ENCODE measurements at regions not wholly inside any gene's neighbourhood (a gene's known extent, or its start where the extent isn't known, plus 50 kb on each side); places are given as distances from the start of the nearest gene placed in this dataset.
A peak's percentile ranks its signal among the peaks of the same experiment; 100 is the strongest.

GRCh38 chr3:106620646-106621045, 751.8 kb upstream of the CBLB start:
- Mint-ChIP-seq H3K4me3 (no peak overlapping the region), H3K27ac (no peak overlapping the region), H3K9me3 (peaks cover 23% of the 10 kb centered on the region), H3K4me1 (peaks cover 9% of the 10 kb centered on the region), H3K36me3 (ENCODE audit: low read depth) (peaks cover 4% of the 10 kb centered on the region), H3K27me3 (ENCODE audit: insufficient read depth) (no peaks in the 10 kb centered on the region)
- no peak for TF ChIP-seq CTCF (conservative IDR thresholded peaks at IDR 0.05)
- Histone ChIP-seq H3K27me3 (ENCODE audit: control insufficient read depth, insufficient read depth, low read length, poor library complexity, severe bottlenecking) (no peaks in the 10 kb centered on the region), H3K9ac (ENCODE audit: extremely low read depth, low read length, poor library complexity, severe bottlenecking) (no peak overlapping the region), H3K4me1 (ENCODE audit: control insufficient read depth, insufficient read depth, low read length) (no peaks in the 10 kb centered on the region), H3K27ac (ENCODE audit: low read depth, low read length) (no peak overlapping the region), H3K9me3 (ENCODE audit: control insufficient read depth, low read length) (peaks cover 24% of the 10 kb centered on the region), H3K4me3 (ENCODE audit: low read length) (no peak overlapping the region), H3K36me3 (ENCODE audit: control insufficient read depth, insufficient read depth, low read length) (no peaks in the 10 kb centered on the region)
- WGBS, 2 experiments (ENCODE audit: insufficient coverage in 1 of 2, insufficient read length in 1 of 2), result 100% methylated on average over 1 of the region's 1 CpG; no CpG with 5 or more reads in 1 of the 2 experiments
- DNase-seq, result no peak

GRCh38 chr3:106624154-106624553, 753.1 kb upstream of the CCDC54 start:
- no peak for TF ChIP-seq CTCF (conservative IDR thresholded peaks at IDR 0.05)
- no peak for DNase-seq
- H3K27me3 Mint-ChIP-seq (ENCODE audit: insufficient read depth), result no peaks in the 10 kb centered on the region
- no peak overlapping the region for H3K27ac Mint-ChIP-seq
- peaks cover 23% of the 10 kb centered on the region for H3K9me3 Mint-ChIP-seq
- Histone ChIP-seq H3K27ac (ENCODE audit: low read depth, low read length) (no peak overlapping the region), H3K4me1 (ENCODE audit: control insufficient read depth, insufficient read depth, low read length) (no peaks in the 10 kb centered on the region), H3K36me3 (ENCODE audit: control insufficient read depth, insufficient read depth, low read length) (no peaks in the 10 kb centered on the region), H3K9me3 (ENCODE audit: control insufficient read depth, low read length) (peaks cover 24% of the 10 kb centered on the region), H3K27me3 (ENCODE audit: control insufficient read depth, insufficient read depth, low read length, poor library complexity, severe bottlenecking) (no peaks in the 10 kb centered on the region), H3K9ac (ENCODE audit: extremely low read depth, low read length, poor library complexity, severe bottlenecking) (no peak overlapping the region), H3K4me3 (ENCODE audit: low read length) (peak overlapping the region; percentile 51)
- no peak overlapping the region for H3K4me3 Mint-ChIP-seq
- H3K36me3 Mint-ChIP-seq (ENCODE audit: low read depth), result peaks cover 4% of the 10 kb centered on the region
- peaks cover 14% of the 10 kb centered on the region for H3K4me1 Mint-ChIP-seq
- 97 to 100% methylated on average over 1 of the region's 1 CpG for WGBS, 2 experiments (ENCODE audit: insufficient coverage in 1 of 2, insufficient read length in 1 of 2)

GRCh38 chr3:106628407-106628806, 748.8 kb upstream of the CCDC54 start:
- no peaks in the 10 kb centered on the region for H3K36me3 ChIP-seq (ENCODE audit: control insufficient read depth, insufficient read depth, low read length)
- H3K36me3 Mint-ChIP-seq (ENCODE audit: low read depth), result peaks cover 4% of the 10 kb centered on the region
- no peaks in the 10 kb centered on the region for H3K4me1 ChIP-seq (ENCODE audit: control insufficient read depth, insufficient read depth, low read length)
- no peak for DNase-seq
- no peaks in the 10 kb centered on the region for H3K27me3 ChIP-seq (ENCODE audit: control insufficient read depth, insufficient read depth, low read length, poor library complexity, severe bottlenecking)
- no peak overlapping the region for H3K27ac ChIP-seq (ENCODE audit: low read depth, low read length)
- peaks cover 20% of the 10 kb centered on the region for H3K4me1 Mint-ChIP-seq
- peaks cover 17% of the 10 kb centered on the region for H3K9me3 Mint-ChIP-seq
- no peaks in the 10 kb centered on the region for H3K27me3 Mint-ChIP-seq (ENCODE audit: insufficient read depth)
- H3K4me3 ChIP-seq (ENCODE audit: low read length), result no peak overlapping the region
- no peak overlapping the region for H3K9ac ChIP-seq (ENCODE audit: extremely low read depth, low read length, poor library complexity, severe bottlenecking)
- H3K4me3 Mint-ChIP-seq, result no peak overlapping the region
- TF ChIP-seq CTCF (conservative IDR thresholded peaks at IDR 0.05), result no peak
- H3K9me3 ChIP-seq (ENCODE audit: control insufficient read depth, low read length), result peaks cover 13% of the 10 kb centered on the region
- H3K27ac Mint-ChIP-seq, result no peak overlapping the region

Data from endodermal cell (in vitro differentiated cells).